C4-2B (cell line): ENCODE measurements at regions not wholly inside any gene's neighbourhood (a gene's known extent, or its start where the extent isn't known, plus 50 kb on each side); places are given as distances from the start of the nearest gene placed in this dataset.

Source experiments
- CTCF ChIP-seq: fragments of 450-650 bp; conservative IDR thresholded peaks from 2 replicates; pipeline ENCODE4 v1.5.1; 2017; ENCODE audit warnings: mild to moderate bottlenecking
- ZFX ChIP-seq: fragments of 450-650 bp; IDR thresholded peaks from 2 replicates; pipeline ENCODE4 v1.6.1; 2017

GRCh38 chr5:83001796-83002381 lies 75.3 kb downstream of the TMEM167A start:
- no peak for TF ChIP-seq CTCF
- TF ChIP-seq ZFX, result no peak
